Caco-2 (cell line): ENCODE measurements at regions not wholly inside any gene's neighbourhood (a gene's known extent, or its start where the extent isn't known, plus 50 kb on each side); places are given as distances from the start of the nearest gene placed in this dataset.

Source experiments
- BruUV-seq: library from RNA; stranded (reverse); fragments of 400-500 nt; replicated peaks from 2 replicates; lab custom pipeline; 2021; lab: Mats Ljungman, UMichigan
- CTCF ChIA-PET: fragments of 300-600 bp; sonication (Branson Sonifier 250); formaldehyde crosslinking; loops from one replicate; lab custom pipeline; 2022; ENCODE audit warnings: antibody characterized with exemption; lab: Charles Lee
- POLR2A ChIA-PET: fragments of 300-600 bp; sonication (Branson Sonifier 250); formaldehyde crosslinking; loops from one replicate; lab custom pipeline; 2022; ENCODE audit warnings: antibody characterized with exemption; lab: Charles Lee
- DNase-seq, 2 experiments: peaks; one replicate each; pipeline versions ENCODE4 v3.0.0 to v3.0.0-alpha.2; 2020 to 2022
- H3K27me3 ChIP-seq: replicated peaks from 2 replicates; pipeline ENCODE4 v1.6.0; 2011; ENCODE audit warnings: low read length; ENCODE audit not compliant: control insufficient read depth, insufficient read depth
- H3K36me3 ChIP-seq: 2 replicates; pipeline ENCODE4 v1.5.1; 2011; ENCODE audit warnings: low read length; ENCODE audit not compliant: control insufficient read depth, insufficient read depth
- H3K4me1 ChIP-seq: fragments of 250-450 bp; sonication (Bioruptor Pico); 2 replicates; pipeline ENCODE4 v1.5.1; 2020; ENCODE audit warnings: mild to moderate bottlenecking
- H3K4me3 ChIP-seq: 2 replicates; pipeline ENCODE4 v1.5.1; 2011; ENCODE audit warnings: low read depth, mild to moderate bottlenecking, control low read depth, low read length
- H3K9me3 ChIP-seq: fragments of 250-450 bp; sonication (Bioruptor Pico); 2 replicates; pipeline ENCODE4 v1.5.1; 2020; ENCODE audit warnings: mild to moderate bottlenecking, moderate library complexity
- H3K27ac Mint-ChIP-seq: one replicate; pipeline ENCODE4 v1.8.0; 2022; ENCODE audit warnings: mixed read lengths; ENCODE audit not compliant: unreplicated experiment
- H3K27me3 Mint-ChIP-seq: one replicate; pipeline ENCODE4 v1.8.0; 2022; ENCODE audit warnings: mixed read lengths; ENCODE audit not compliant: insufficient read depth, unreplicated experiment
- H3K36me3 Mint-ChIP-seq: one replicate; pipeline ENCODE4 v1.8.0; 2022; ENCODE audit warnings: mild to moderate bottlenecking, mixed read lengths; ENCODE audit not compliant: insufficient read depth, unreplicated experiment
- H3K4me1 Mint-ChIP-seq: one replicate; pipeline ENCODE4 v1.8.0; 2022; ENCODE audit warnings: low read depth, mixed read lengths; ENCODE audit not compliant: unreplicated experiment
- H3K4me3 Mint-ChIP-seq: one replicate; pipeline ENCODE4 v1.8.0; 2022; ENCODE audit warnings: mild to moderate bottlenecking, moderate library complexity, mixed read lengths; ENCODE audit not compliant: unreplicated experiment
- H3K9me3 Mint-ChIP-seq: one replicate; pipeline ENCODE4 v1.8.0; 2022; ENCODE audit warnings: mixed read lengths; ENCODE audit not compliant: unreplicated experiment
- CTCF ChIP-seq, 2 experiments: fragments of 200-600 bp in 1 of 2; IDR thresholded peaks; 1 replicate in 1 of 2; 2 replicates in 1 of 2; pipeline versions ENCODE4 v1.5.1 to v1.8.0; 2011 to 2022; ENCODE audit warnings: antibody characterized with exemption in 1 of 2, control low read depth in 1 of 2, inconsistent platforms in 1 of 2, low read depth in 1 of 2, low read length in 1 of 2, mild to moderate bottlenecking in 1 of 2, moderate library complexity in 1 of 2; ENCODE audit not compliant: insufficient read depth in 1 of 2, severe bottlenecking in 1 of 2, unreplicated experiment in 1 of 2
- intact Hi-C: fragments of 100-400 bp; cut with micrococcal nuclease; formaldehyde crosslinking; loops from one replicate; pipeline ENCODE4 v1.10.0; 2022; ENCODE audit not compliant: unreplicated experiment

GRCh38 chr13:111899714-111900389 is 167.1 kb upstream of the SOX1 start:
- peaks cover 19% of the 10 kb centered on the region for H3K27me3 Mint-ChIP-seq
- CTCF ChIA-PET = no interaction called here
- H3K27ac Mint-ChIP-seq = no peak overlapping the region
- BruUV-seq = no TSS peak
- H3K27me3 ChIP-seq = no peaks in the 10 kb centered on the region
- TF ChIP-seq CTCF (IDR thresholded peaks at IDR 0.05; ENCODE audit: insufficient read depth in 1 of 2, low read depth in 1 of 2, low read length in 1 of 2, severe bottlenecking in 1 of 2, unreplicated experiment in 1 of 2) = no peak
- peak in 1 of 2 experiments; percentile 15 for DNase-seq
- H3K4me3 ChIP-seq = no peak overlapping the region
- intact Hi-C loops = no loop called here
- H3K36me3 Mint-ChIP-seq = no peaks in the 10 kb centered on the region
- no peaks in the 10 kb centered on the region for H3K4me1 ChIP-seq
- no peaks in the 10 kb centered on the region for H3K4me1 Mint-ChIP-seq
- H3K9me3 Mint-ChIP-seq = no peaks in the 10 kb centered on the region
- POLR2A ChIA-PET = no interaction called here
- no peak overlapping the region for H3K4me3 Mint-ChIP-seq
- no peaks in the 10 kb centered on the region for H3K36me3 ChIP-seq
- no peaks in the 10 kb centered on the region for H3K9me3 ChIP-seq

- Mint-ChIP-seq H3K36me3 (no peaks in the 10 kb centered on the region), H3K27me3 (peaks cover 20% of the 10 kb centered on the region), H3K9me3 (no peaks in the 10 kb centered on the region), H3K4me3 (no peak overlapping the region), H3K27ac (no peak overlapping the region), H3K4me1 (no peaks in the 10 kb centered on the region)
- ChIA-PET CTCF (no interaction called here), POLR2A (no interaction called here)
- no peaks in the 10 kb centered on the region for H3K27me3 ChIP-seq
- BruUV-seq = no TSS peak
- H3K36me3 ChIP-seq = no peaks in the 10 kb centered on the region
- no peaks in the 10 kb centered on the region for H3K9me3 ChIP-seq
- TF ChIP-seq CTCF (IDR thresholded peaks at IDR 0.05; ENCODE audit: insufficient read depth in 1 of 2, low read depth in 1 of 2, low read length in 1 of 2, severe bottlenecking in 1 of 2, unreplicated experiment in 1 of 2) = no peak
- H3K4me1 ChIP-seq = no peaks in the 10 kb centered on the region
- H3K4me3 ChIP-seq = no peak overlapping the region
- peak in 1 of 2 experiments; percentile 14 for DNase-seq
- intact Hi-C loops = no loop called here
Measured at GRCh38 chr13:111900390-111901131, 166.4 kb upstream of the SOX1 start.

GRCh38 chr13:111901267-111901915 is 165.6 kb upstream of the SOX1 start:
- no peak overlapping the region for H3K4me3 ChIP-seq
- intact Hi-C loops = no loop called here
- H3K36me3 Mint-ChIP-seq = no peaks in the 10 kb centered on the region
- no peak overlapping the region for H3K27ac Mint-ChIP-seq
- TF ChIP-seq CTCF (IDR thresholded peaks at IDR 0.05; ENCODE audit: insufficient read depth in 1 of 2, low read depth in 1 of 2, low read length in 1 of 2, severe bottlenecking in 1 of 2, unreplicated experiment in 1 of 2) = no peak
- no peaks in the 10 kb centered on the region for H3K9me3 ChIP-seq
- H3K4me1 ChIP-seq = no peaks in the 10 kb centered on the region
- no peaks in the 10 kb centered on the region for H3K36me3 ChIP-seq
- ChIA-PET POLR2A (no interaction called here), CTCF (no interaction called here)
- H3K4me3 Mint-ChIP-seq = no peak overlapping the region
- H3K27me3 ChIP-seq = no peaks in the 10 kb centered on the region
- peaks cover 21% of the 10 kb centered on the region for H3K27me3 Mint-ChIP-seq
- no peak for DNase-seq
- no TSS peak for BruUV-seq
- no peaks in the 10 kb centered on the region for H3K9me3 Mint-ChIP-seq
- H3K4me1 Mint-ChIP-seq = no peaks in the 10 kb centered on the region
